NB4 (cell line): ENCODE measurements at regions not wholly inside any gene's neighbourhood (a gene's known extent, or its start where the extent isn't known, plus 50 kb on each side); places are given as distances from the start of the nearest gene placed in this dataset.
"Not testable (repeated sequence)": the region's sequence is repeated elsewhere in the genome, so short reads cannot be mapped to it uniquely, and the experiment has no call there.

Experiments
- CTCF ChIP-seq: IDR thresholded peaks from one replicate; pipeline ENCODE4 v1.5.1; 2012; ENCODE audit warnings: low read depth, low read length
- POLR2A ChIP-seq: IDR thresholded peaks from 2 replicates; pipeline ENCODE4 v1.6.1; 2011; ENCODE audit warnings: mild to moderate bottlenecking; ENCODE audit not compliant: insufficient read length; ENCODE audit errors: extremely low read depth

DNA sequence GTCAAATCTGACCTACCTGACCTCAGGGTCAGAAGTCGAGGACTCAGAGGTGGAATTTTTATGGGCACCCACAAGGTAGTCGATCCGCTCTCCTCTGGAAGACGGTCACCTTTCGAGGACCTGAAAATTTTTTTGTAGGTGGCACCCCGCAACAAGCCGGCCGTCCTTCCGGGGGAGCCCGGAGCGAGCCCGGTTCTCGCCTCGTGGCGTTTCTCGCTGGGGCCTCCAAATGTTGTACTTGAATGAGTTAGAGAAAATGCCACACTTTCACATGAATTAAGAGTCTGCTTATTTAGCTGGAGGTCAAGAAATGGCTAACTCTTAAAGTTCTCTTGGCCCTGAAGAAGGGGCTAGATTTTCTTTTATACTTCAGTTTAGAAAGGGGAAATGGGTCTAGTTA lies 169.0 kb upstream of the CCZ1B start:
- TF ChIP-seq CTCF, POLR2A: not testable (repeated sequence)
